Breast epithelium (tissue), 4 donors: ENCODE measurements at regions not wholly inside any gene's neighbourhood (a gene's known extent, or its start where the extent isn't known, plus 50 kb on each side); places are given as distances from the start of the nearest gene placed in this dataset.

Source experiments
- DNase-seq, 2 donors: peaks; one replicate each; pipeline ENCODE4 v3.0.0-alpha.2; 2019; ENCODE audit warnings: low spot score in 2 of 2
- H3K27ac ChIP-seq, 2 donors: fragments of 200-600 bp; sonication (generic) in 1 of 2; one replicate each; pipeline ENCODE4 v1.5.1; 2016 to 2019; ENCODE audit warnings: mild to moderate bottlenecking in 1 of 2
- H3K27me3 ChIP-seq, 2 donors: fragments of 200-600 bp; sonication (generic) in 1 of 2; one replicate each; pipeline versions ENCODE4 v1.5.1 to v1.6.0; 2017 to 2019; ENCODE audit warnings: control low read depth in 1 of 2, mild to moderate bottlenecking in 1 of 2
- H3K36me3 ChIP-seq: fragments of 200-600 bp; one replicate; pipeline ENCODE4 v1.5.1; 2019
- H3K4me1 ChIP-seq, 2 donors: fragments of 200-600 bp; sonication (generic); one replicate each; pipeline ENCODE4 v1.5.1; 2016 to 2019; ENCODE audit warnings: control low read depth in 1 of 2
- H3K4me3 ChIP-seq, 3 donors: fragments of 200-600 bp; sonication (generic); 1 replicate in 2 of 3; 2 replicates in 1 of 3; pipeline ENCODE4 v1.5.1; 2016 to 2019; ENCODE audit warnings: mild to moderate bottlenecking in 3 of 3, moderate library complexity in 2 of 3
- H3K9me3 ChIP-seq, 2 donors: fragments of 200-600 bp; sonication (generic) in 1 of 2; one replicate each; pipeline ENCODE4 v1.5.1; 2016 to 2019; ENCODE audit warnings: control low read depth in 1 of 2
- CTCF ChIP-seq, 3 donors: fragments of 450-650 bp; IDR thresholded peaks; one replicate each; pipeline ENCODE4 v1.5.1; 2016 to 2017; ENCODE audit warnings: antibody characterized with exemption in 3 of 3, mild to moderate bottlenecking in 3 of 3, moderate library complexity in 3 of 3
- POLR2A ChIP-seq: fragments of 450-650 bp; IDR thresholded peaks from one replicate; pipeline ENCODE4 v1.6.1; 2016; ENCODE audit warnings: antibody characterized with exemption, mild to moderate bottlenecking, moderate library complexity
- POLR2AphosphoS5 ChIP-seq, 3 donors: sonication (generic); formaldehyde crosslinking; IDR thresholded peaks; one replicate each; pipeline ENCODE4 v1.6.1; 2017; ENCODE audit warnings: antibody characterized with exemption in 3 of 3
- intact Hi-C: fragments of 100-400 bp; cut with DNase I; formaldehyde crosslinking; loops from one replicate; pipeline ENCODE4 v1.15.1; 2023; ENCODE audit warnings: low total_unique reads

- Histone ChIP-seq H3K27ac (no peak overlapping the region), H3K4me1 (no peaks in the 10 kb centered on the region), H3K4me3 (no peak overlapping the region), H3K27me3 (no peaks in the 10 kb centered on the region), H3K9me3 (no peaks in the 10 kb centered on the region), H3K36me3 (no peaks in the 10 kb centered on the region)
- DNase-seq: no peak
- intact Hi-C loops: no loop called here
- TF ChIP-seq POLR2AphosphoS5 (IDR thresholded peaks at IDR 0.05): no peak
- TF ChIP-seq CTCF (IDR thresholded peaks at IDR 0.05): no peak
- TF ChIP-seq POLR2A: no peak
Observed at GRCh38 chr6:66623050-66623449, 916.0 kb upstream of the EYS start.

DNA sequence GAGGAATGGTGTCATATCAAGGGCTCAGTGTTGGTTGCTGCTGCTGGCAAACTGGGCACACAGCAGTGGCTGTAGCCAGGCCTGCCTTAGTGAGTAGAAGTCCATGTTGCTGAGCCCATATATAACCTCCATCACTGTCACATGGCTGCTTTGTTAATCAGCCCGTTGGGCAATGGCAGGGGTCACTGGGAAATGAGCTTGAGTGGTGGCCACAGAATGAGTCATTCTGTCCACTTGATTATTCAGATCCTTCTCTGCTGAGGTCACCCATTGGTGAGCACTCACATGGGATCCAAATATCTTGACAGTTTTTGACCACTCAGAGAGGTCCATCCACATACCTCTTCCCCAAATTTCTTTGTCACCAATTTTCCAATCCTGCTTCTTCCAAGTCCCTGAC is 898.9 kb upstream of the EYS start:
- Histone ChIP-seq H3K27me3 (no peaks in the 10 kb centered on the region), H3K36me3 (no peaks in the 10 kb centered on the region), H3K4me1 (no peaks in the 10 kb centered on the region), H3K9me3 (no peaks in the 10 kb centered on the region), H3K27ac (no peak overlapping the region), H3K4me3 (no peak overlapping the region)
- no peak for DNase-seq
- intact Hi-C loops: no loop called here
- no peak for TF ChIP-seq POLR2A
- no peak for TF ChIP-seq POLR2AphosphoS5 (IDR thresholded peaks at IDR 0.05)
- no peak for TF ChIP-seq CTCF (IDR thresholded peaks at IDR 0.05)

DNA sequence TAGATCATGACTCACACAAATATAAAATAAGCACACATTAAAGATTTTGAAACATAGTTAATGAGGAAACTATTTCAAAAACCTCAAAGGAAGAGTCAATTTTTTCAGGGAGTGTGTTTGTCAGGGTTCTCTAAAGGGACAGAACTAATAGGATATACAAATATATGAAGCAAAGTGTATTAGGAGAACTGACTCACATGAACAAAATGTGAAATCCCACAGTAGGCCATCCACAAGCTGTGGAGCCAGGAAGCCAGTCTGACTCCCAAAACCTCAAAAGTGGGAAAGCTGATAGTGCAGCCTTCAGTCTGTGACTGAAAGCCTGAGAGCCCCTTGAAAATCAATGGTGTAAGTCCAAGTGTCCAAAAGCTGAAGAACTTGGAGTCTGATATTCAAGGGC is 898.0 kb upstream of the EYS start:
- no peak for TF ChIP-seq POLR2AphosphoS5 (IDR thresholded peaks at IDR 0.05)
- no peak for TF ChIP-seq POLR2A
- TF ChIP-seq CTCF (IDR thresholded peaks at IDR 0.05): no peak

GRCh38 chr6:66599541-66599940 is 892.5 kb upstream of the EYS start:
- DNase-seq: no peak

More for the DNA sequence above, 898.0 kb upstream of the EYS start:
- Histone ChIP-seq H3K27ac (no peak overlapping the region), H3K27me3 (no peaks in the 10 kb centered on the region), H3K4me1 (no peaks in the 10 kb centered on the region), H3K9me3 (no peaks in the 10 kb centered on the region), H3K36me3 (no peaks in the 10 kb centered on the region), H3K4me3 (no peak overlapping the region)
- intact Hi-C loops: no loop called here
- DNase-seq: no peak

DNA sequence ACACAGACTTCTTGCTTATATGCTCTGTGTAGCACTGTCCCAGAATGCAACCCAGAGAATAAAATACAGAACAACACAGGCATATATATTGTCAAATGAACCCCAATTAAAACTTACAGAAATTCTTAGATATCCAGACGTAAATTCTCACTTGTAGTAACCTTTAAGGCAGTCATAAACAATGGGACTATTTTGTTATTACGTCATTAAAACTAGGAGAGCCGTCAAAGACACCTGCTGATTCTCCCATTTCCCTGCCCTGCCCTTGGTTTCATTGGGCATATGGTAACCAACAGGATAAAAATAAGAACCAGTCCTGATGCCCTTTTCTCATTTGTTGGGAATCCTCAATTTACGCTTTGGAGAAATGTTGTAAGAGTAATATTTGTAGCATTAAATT is 871.3 kb upstream of the EYS start:
- no peaks in the 10 kb centered on the region for H3K36me3 ChIP-seq
- H3K9me3 ChIP-seq: no peaks in the 10 kb centered on the region
- no peaks in the 10 kb centered on the region for H3K4me1 ChIP-seq
- intact Hi-C loops: no loop called here
- H3K27ac ChIP-seq: no peak overlapping the region
- H3K27me3 ChIP-seq: no peaks in the 10 kb centered on the region
- no peak for TF ChIP-seq POLR2A
- no peak for TF ChIP-seq CTCF (IDR thresholded peaks at IDR 0.05)
- no peak for TF ChIP-seq POLR2AphosphoS5 (IDR thresholded peaks at IDR 0.05)
- DNase-seq: no peak
- no peak overlapping the region for H3K4me3 ChIP-seq

More at GRCh38 chr6:66599541-66599940, 892.5 kb upstream of the EYS start:
- intact Hi-C loops: no loop called here
- Histone ChIP-seq H3K27ac (no peak overlapping the region), H3K36me3 (no peaks in the 10 kb centered on the region), H3K27me3 (no peaks in the 10 kb centered on the region), H3K9me3 (no peaks in the 10 kb centered on the region), H3K4me1 (no peaks in the 10 kb centered on the region), H3K4me3 (no peak overlapping the region)
- TF ChIP-seq POLR2AphosphoS5 (IDR thresholded peaks at IDR 0.05) (no peak), POLR2A (no peak), CTCF (IDR thresholded peaks at IDR 0.05) (no peak)
